AG08395 (cell line): ENCODE measurements at regions not wholly inside any gene's neighbourhood (a gene's known extent, or its start where the extent isn't known, plus 50 kb on each side); places are given as distances from the start of the nearest gene placed in this dataset.

Experiments used
- DNase-seq: peaks from one replicate; pipeline ENCODE4 v3.0.0; 2012; ENCODE audit warnings: mixed read lengths, low spot score

DNA sequence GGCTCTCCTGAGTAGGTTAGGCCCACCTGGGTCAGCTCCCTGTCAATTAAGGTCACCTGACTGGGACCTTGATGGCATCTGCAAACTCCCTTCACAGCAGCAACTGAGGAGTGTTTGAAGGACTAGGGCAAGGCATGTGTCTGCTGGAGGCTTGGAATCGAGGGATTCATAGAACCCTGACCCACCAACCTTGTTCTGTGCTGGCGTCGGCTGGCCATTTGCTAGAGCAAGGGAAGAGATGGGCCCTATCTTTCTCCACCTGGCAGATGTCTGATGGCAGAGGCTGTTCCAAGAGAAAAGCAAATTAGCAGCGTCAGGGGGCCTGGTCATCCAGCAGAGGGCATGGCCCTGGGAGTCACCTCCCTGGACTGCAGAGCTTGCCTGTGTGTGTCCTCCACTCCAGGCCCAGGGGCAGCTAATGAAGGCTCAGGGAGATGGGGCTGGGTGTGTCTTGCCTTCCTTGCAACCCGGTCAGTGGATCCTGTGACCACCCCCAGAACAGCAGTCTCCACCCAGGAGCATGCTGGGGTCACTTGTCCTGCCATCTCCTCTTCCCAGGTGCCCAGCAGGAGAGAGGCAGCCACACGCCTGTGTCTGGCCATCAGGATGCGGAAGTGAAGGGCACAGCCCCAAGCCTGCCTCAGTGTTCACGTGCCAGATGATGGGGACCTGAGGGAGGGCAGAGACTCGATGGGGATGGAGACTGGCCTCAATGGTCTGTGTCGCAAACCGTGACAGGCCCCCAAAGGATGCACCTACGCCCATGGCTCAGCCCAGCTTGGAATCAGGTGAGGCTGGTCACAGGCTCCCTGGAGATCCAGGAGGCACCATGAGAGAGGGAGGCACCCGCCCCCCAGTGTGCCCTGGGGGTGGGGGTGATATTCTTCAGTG lies 53.9 kb downstream of the BARX1 start:
- DNase-seq: no peak

DNA sequence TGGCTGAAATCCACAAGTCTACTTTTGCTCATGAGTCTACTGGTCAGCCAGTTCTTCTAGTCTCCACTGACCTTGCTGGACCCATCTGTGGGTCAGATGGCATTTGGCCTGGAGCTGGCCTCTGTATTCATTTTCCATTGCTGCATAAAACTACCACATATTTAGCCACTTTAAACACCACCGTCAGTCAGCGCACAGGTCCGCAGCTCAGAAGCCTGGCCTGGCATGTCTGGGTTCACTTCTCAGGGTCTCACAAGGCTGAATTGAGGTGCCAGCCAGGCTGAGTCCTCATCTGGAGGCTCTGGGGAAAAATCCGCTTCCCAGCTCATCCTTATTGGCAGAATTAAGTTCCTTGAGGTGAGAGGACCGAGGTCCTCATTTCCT lies 54.7 kb downstream of the BARX1 start:
- DNase-seq: no peak

- DNase-seq: no peak
Measured at GRCh38 chr9:93899609-93900435, 55.3 kb downstream of the BARX1 start.

- no peak for DNase-seq
Measured at GRCh38 chr9:93898502-93899426, 56.4 kb downstream of the BARX1 start.

GRCh38 chr9:93898026-93898425 lies 57.1 kb downstream of the BARX1 start:
- no peak for DNase-seq

DNA sequence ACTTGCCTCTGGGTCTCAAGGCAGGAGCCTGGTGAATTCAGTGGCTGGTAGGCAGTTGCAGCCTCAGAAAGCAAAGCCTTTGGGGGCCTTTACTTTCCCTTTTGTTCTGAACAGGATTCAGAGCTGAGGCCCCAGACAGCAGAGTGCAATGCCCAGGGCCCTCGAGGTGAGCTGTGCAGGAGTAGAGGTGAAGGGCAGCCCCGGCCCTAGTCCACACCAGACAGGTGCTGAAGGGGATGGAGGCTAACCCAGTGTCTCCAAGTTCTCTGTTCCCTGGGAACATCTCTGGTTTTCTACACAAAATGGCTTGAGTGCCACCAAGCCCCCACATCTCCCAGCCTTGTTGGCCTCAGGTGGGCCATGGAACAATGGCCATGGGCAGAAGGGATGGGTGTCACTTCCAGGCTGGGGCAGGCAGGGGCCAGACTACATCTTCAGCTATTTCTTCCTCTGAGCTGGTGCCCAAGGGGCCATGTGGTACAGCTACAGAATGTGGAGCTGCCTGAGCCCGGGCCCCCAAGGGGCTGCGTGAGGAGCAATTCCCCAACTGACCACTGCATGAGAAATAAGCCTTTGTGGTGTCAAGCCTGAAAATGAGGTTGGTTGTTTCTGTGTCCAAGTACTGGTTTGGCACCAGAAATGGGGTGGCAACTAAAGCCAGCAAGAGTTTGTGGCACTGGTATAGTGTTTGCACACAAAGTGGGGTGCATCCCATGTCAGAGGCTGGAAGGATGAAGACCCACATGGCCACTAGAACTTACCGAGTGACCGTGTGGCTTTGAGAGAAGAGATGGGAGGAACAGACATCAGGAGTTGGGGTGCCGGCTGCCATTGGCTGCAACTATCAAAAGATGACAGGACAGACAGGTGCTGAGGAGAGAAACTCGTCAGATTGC lies 57.8 kb downstream of the BARX1 start:
- DNase-seq: no peak

DNA sequence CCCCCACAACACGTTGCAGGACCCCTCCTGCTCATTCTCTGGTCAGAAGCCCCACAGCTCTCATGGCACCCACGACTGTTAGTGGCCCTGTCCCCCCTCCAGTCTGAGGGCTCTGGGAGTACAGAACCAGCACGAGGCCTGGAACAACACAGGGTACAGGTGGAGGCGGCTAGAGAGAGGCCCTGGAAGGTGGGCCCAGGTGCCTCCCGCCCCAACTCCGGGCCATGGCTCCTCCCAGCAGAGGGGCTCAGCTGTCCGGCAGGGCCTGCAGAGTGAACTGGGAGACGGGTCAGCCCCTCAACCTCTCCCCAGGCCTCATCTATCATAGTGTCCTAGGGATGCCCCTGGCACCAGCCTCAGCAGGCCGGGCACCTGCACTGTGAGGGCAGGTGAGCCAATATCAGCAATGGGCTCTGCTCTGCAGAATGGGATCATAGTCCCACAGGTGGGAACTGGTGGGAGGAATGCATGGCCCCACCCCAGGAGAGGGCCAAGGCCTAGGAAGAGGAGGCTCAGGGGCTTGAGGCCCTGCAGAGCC lies 58.6 kb downstream of the BARX1 start:
- DNase-seq: no peak

DNA sequence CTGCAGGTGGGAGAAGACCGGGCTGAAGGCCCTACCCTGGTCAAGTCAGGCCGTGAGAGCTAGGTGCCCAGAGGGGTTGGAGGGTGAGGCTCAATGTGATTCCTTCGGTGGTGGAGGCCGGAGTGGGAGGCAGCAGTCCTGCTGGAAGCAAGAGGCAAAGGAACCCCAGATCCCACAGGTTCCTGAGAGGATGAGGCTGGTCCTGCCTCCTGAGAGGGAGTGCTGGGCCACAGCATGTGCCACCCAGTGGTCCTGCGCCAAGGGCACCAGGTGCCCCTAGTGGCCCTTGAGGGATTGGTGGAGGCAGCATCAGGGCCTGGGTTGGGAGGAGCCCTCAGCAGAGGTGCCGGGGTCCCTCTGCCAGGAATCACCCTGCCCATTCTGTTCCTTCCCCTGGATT lies 59.1 kb downstream of the BARX1 start:
- DNase-seq: no peak

- no peak for DNase-seq
Measured at GRCh38 chr9:93895535-93895934, 59.6 kb downstream of the BARX1 start.

DNA sequence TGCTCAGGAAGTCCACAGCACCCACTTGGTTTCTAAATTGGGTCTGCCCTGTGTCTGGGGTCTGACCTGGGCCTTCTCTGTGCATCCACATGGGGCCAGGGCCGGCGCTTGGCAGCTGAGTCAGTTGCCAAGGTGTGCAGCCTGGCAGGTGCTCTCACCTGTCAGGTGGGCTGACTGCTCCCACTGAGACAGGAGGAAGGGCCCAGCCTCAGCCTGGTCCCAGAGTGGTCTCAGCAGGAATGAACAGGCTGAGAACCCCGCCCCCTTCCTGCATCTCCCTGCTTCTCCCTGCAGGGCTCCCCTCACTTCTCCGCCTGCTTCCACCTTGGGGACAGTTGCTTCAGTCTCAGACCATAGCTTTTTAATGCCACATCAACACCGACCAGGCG lies 60.5 kb downstream of the BARX1 start:
- no peak for DNase-seq

DNA sequence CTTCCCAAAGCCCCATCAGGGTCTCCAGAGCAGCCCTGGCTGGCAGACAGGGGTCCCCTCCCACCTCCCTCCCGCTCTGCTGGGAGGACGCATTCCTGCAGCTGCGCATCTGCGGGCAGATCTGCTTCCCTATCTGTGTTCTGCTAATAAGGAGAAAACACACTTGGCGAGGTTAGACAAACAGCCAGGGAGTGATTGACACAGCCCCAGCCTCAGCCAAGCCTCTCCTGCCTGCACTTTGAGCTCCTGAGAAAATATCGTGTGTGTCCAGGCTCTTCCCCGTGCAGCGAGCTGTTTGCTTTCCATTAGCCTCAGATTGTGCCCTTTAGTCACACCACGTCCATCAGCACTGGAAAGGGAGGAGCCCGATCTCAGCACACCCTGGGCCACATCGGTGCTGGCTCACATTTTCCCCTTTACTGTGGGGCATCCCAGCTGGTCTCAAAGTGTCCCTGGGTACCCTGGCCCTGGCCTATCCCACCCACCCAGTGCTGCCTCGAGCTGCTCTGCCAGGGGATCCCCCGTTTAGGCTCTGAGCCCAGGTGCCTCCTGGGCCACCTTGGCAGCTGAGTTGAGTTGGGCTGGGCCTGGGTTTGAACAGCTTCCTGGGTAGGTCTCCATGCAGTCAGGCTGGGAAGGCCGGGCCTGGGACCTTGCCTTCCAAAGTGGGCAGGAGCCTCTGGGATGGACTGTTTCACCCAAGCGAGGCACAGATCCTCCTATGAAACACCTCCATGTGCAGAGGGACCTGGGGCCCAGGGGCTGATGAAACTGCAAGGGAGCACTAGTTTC lies 61.1 kb downstream of the BARX1 start:
- DNase-seq: no peak

GRCh38 chr9:93893194-93893593 lies 62.0 kb downstream of the BARX1 start:
- DNase-seq: no peak

DNA sequence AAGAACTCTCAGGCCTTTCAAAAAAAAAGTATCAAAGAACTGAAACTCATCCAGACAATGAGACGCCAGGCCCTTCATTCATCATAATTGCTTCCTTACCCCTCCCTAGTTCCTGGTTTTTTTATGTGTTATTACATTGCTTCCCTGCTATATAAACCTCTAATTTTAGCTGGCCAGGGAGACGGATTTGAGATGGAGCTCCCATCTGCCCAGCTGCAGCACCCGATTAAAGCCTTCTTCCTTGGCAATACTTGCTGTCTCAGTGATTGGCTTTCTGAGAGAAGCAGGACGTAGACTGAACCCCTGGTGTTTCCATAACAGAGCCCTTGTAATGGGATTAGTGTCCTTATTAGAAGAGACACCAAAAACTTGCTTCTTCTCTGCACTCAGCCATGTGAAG lies 62.4 kb downstream of the BARX1 start:
- DNase-seq: no peak

DNA sequence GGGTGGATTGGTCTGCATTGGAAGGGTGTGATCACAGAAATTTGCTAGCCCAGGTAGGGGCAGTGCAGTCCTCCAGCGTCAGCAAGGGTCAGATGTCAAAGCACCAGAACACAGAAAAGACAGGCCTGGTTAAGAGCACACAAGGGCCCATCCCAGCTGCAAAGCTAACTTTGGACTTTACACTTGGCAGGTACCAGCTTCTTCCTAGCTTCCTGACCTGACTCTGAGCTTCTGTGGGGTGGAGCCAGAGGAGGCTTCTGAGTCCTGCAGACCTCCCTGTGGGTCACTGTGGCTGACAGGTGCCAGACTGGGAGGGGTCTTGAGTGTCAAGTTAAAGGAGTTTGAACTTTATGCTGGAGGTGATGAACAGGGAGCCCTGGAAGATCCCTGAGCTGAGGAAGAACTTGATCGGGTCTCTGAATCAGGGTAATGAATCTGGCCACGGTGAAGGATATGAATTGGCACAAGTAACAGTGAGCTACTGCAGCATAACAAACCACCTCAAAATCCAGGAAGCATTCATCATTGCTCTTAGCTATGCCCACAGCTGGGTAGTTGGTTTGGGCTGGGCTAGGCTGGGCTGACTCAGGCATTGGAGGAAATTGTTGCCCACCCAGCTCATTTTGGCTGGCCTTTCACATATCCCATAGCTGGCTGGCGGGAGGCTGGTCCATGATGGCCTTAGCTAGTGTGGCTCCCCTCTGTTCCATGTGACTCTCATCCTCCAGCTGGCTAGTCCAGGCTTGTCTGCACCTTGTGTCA lies 63.4 kb downstream of the BARX1 start:
- no peak for DNase-seq

DNA sequence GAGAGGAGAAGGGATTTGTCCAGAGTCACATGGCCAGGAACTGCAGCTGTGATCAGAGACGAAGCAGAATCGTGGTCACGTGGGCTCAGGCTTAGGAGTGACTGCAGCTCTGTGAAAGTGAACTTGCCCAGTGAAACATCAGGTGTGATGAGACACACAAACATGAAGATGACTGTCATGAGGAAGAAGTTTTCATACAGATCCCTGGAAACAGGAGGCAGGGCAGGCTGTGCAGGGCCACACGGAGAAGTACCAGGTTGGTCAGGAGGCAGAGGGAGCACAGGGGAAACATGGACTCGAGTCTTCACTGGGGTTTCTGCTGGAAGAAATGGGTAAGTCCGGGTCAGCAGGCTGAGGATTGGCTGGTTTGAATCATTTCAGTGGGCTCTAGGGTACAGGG lies 64.1 kb downstream of the BARX1 start:
- no peak for DNase-seq

DNA sequence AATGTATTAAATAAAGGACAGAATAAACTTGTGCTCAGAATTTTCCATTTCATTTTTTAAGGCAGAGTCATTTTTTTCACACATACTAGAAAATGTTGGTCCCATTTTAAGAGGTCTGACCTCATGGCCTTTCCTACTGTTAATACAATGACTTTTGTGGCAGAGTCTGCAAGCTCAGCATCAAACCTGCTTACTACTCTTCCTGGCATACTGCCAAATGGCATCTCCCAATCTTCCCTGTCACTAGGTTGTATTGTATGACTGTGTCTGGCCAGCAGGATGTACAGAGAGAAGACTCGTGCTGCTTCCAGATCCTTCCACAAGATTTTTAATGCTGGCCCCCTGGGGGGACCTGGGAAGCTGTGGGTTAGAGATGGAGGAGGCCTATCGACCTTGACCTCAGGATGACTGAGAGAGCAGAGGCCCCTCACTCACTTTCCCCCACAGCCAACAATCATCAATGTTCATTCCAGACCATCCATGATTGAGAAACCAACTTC lies 64.7 kb downstream of the BARX1 start:
- DNase-seq: no peak

DNA sequence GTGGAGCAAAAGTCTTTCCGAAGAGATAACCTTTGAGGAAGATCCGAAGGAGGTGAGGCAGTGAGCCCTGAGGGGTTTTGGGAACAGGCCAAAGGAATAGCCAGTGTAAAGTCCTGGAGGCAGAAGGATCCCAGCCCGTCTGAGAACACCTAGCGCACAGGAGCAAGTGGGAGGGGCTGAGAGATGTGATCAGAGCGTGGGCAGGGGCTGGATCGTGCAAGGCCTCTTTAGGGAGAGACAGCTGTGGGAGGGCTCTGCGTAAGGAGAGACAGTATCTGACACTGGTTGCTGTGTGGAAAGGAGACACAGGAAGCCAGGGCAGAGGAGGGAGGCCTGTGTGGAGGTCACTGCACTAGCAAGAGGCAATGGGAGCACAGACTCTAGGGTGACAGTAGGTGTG lies 68.2 kb downstream of the BARX1 start:
- no peak for DNase-seq

GRCh38 chr9:93884808-93885207 lies 70.3 kb downstream of the BARX1 start:
- DNase-seq: no peak
